ENCODE measurements at regions not wholly inside any gene's neighbourhood (a gene's known extent, or its start where the extent isn't known, plus 50 kb on each side); places are given as distances from the start of the nearest gene placed in this dataset.

DNA sequence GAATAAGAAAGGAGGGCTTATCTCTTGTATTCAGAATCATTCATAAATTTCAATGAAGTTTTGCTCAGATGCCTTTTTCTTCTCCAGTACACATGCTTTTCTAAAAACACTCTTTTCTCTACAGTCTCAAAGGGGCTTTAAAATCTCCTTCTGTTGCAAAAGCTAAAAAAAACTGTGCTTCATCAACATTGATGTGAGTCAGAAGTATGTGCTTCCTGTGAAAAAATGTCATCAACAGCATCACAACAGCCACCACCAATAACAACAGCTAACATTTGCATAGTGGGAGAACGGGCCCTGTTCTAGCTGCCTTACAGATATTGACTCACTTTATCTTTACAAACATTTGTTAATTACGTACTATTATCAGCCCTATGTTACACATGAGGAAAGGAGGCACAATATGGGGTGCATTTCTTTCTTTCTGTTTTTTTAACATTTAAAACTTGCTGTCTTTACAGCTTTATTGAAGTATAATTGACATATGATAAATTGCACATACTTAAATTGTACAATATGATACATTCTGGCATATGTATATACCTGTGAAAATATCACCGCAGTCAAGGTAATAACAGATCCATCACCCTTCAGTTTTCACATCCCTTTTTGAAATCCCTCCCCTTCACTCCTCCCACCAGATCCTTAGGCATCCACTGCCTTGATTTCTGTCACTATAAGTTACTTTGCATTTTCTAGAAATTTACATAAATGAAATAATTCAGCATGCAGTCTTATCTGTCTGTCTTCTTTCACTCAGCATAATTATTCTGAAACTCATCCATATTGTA lies 1605.4 kb upstream of the LRRTM3 start:
- DNase-seq: no peak

DNA sequence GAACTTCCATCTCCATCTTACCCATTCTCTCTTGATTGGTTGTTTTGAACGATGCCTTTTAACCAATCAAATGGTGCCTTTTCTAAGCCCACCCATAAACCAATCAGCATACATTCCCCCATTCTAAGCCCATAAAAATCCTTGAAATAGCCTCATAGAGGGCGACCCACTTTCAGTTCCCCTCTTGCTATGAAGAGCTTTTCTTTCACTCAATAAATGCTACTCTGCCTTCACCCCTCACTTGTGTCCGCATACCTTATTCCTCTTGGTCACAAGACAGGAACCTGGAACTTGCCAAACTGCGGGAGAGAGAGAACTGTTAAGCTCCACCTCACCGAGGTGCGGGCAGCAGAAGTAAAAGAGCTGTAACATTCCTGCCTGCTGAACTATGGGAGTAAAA lies 1602.0 kb upstream of the LRRTM3 start:
- no peaks in the 10 kb centered on the region for H3K9me3 Mint-ChIP-seq (ENCODE audit: low read depth, unreplicated experiment)
- CTCF ChIA-PET: no interaction called here
- intact Hi-C loops (cut with micrococcal nuclease; ENCODE audit: unreplicated experiment): no loop called here
- H3K27me3 Mint-ChIP-seq (ENCODE audit: unreplicated experiment): no peaks in the 10 kb centered on the region
- no peak for DNase-seq
- peaks cover 18% of the 10 kb centered on the region for H3K4me1 Mint-ChIP-seq (ENCODE audit: low read depth, unreplicated experiment)
- TF ChIP-seq, protein P1, sequence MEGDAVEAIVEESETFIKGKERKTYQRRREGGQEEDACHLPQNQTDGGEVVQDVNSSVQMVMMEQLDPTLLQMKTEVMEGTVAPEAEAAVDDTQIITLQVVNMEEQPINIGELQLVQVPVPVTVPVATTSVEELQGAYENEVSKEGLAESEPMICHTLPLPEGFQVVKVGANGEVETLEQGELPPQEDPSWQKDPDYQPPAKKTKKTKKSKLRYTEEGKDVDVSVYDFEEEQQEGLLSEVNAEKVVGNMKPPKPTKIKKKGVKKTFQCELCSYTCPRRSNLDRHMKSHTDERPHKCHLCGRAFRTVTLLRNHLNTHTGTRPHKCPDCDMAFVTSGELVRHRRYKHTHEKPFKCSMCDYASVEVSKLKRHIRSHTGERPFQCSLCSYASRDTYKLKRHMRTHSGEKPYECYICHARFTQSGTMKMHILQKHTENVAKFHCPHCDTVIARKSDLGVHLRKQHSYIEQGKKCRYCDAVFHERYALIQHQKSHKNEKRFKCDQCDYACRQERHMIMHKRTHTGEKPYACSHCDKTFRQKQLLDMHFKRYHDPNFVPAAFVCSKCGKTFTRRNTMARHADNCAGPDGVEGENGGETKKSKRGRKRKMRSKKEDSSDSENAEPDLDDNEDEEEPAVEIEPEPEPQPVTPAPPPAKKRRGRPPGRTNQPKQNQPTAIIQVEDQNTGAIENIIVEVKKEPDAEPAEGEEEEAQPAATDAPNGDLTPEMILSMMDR (IDR thresholded peaks at IDR 0.05; ENCODE audit: unreplicated experiment): no peak
- no peaks in the 10 kb centered on the region for H3K36me3 Mint-ChIP-seq (ENCODE audit: insufficient read depth, unreplicated experiment)
- H3K4me3 Mint-ChIP-seq (ENCODE audit: low read depth, unreplicated experiment): no peak overlapping the region
- H3K27ac Mint-ChIP-seq (ENCODE audit: unreplicated experiment): no peak overlapping the region
- BruUV-seq (replicated peaks): no TSS peak

More for the DNA sequence above, 1605.4 kb upstream of the LRRTM3 start:
- Mint-ChIP-seq H3K4me1 (ENCODE audit: low read depth, unreplicated experiment) (peaks cover 18% of the 10 kb centered on the region), H3K27ac (ENCODE audit: unreplicated experiment) (no peak overlapping the region), H3K9me3 (ENCODE audit: low read depth, unreplicated experiment) (no peaks in the 10 kb centered on the region), H3K27me3 (ENCODE audit: unreplicated experiment) (no peaks in the 10 kb centered on the region), H3K36me3 (ENCODE audit: insufficient read depth, unreplicated experiment) (no peaks in the 10 kb centered on the region), H3K4me3 (ENCODE audit: low read depth, unreplicated experiment) (no peak overlapping the region)
- intact Hi-C loops (cut with micrococcal nuclease; ENCODE audit: unreplicated experiment): no loop called here
- CTCF ChIA-PET: interaction anchor here (0.6 kb wide), 1 partner anchor 30 kb away, joined by 4 read pairs; no protein-coding TSS in a partner anchor
- BruUV-seq (replicated peaks): no TSS peak
- TF ChIP-seq, protein P1 (IDR thresholded peaks at IDR 0.05; ENCODE audit: unreplicated experiment): no peak

DNA sequence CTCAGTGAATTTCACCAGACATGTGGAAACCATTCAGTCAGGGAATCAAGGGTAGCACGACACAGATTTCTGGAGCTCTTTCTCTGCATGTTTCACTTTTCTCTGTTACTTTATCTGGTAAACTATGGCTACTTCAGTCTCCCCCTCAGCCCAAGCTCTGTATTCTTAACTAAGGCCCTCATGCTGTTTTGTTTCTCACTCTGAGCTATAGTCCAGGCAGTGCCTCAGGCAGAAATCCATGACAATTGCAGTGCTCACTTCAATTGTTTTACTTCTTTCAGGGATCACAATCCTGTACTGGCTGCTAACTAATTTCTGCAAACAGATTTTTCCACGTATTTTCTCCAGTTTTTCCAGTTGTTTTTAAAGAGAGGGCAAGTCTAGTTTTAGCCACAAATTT lies 1599.9 kb upstream of the LRRTM3 start:
- Mint-ChIP-seq H3K27ac (ENCODE audit: unreplicated experiment) (no peak overlapping the region), H3K36me3 (ENCODE audit: insufficient read depth, unreplicated experiment) (no peaks in the 10 kb centered on the region), H3K4me1 (ENCODE audit: low read depth, unreplicated experiment) (no peaks in the 10 kb centered on the region), H3K27me3 (ENCODE audit: unreplicated experiment) (no peaks in the 10 kb centered on the region), H3K4me3 (ENCODE audit: low read depth, unreplicated experiment) (no peak overlapping the region), H3K9me3 (ENCODE audit: low read depth, unreplicated experiment) (no peaks in the 10 kb centered on the region)
- no TSS peak for BruUV-seq (replicated peaks)
- intact Hi-C loops (cut with micrococcal nuclease; ENCODE audit: unreplicated experiment): no loop called here
- no peak for DNase-seq
- CTCF ChIA-PET: no interaction called here
- TF ChIP-seq, protein P1 (IDR thresholded peaks at IDR 0.05; ENCODE audit: unreplicated experiment): no peak

DNA sequence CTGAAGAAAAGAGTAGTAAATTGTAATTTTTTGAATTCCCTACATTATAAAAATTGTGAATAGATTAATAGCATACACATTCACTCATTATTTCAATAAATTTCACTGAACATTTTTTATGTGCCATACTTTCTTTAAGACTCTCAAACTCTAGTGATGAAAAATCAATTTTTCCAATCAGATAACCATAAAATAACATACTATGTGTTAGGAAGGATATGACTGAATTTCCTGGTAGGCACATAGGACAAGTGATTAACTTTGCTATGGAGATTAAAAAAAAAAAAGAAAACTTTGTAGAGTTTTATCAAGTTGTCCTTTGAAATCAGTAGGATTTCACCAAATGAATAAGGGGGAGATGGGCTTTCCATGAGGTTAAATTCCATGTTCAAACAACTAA lies 1597.3 kb upstream of the LRRTM3 start:
- intact Hi-C loops (cut with micrococcal nuclease; ENCODE audit: unreplicated experiment): no loop called here
- CTCF ChIA-PET: no interaction called here
- TF ChIP-seq, protein P1 (IDR thresholded peaks at IDR 0.05; ENCODE audit: unreplicated experiment): no peak
- Mint-ChIP-seq H3K4me1 (ENCODE audit: low read depth, unreplicated experiment) (no peaks in the 10 kb centered on the region), H3K36me3 (ENCODE audit: insufficient read depth, unreplicated experiment) (no peaks in the 10 kb centered on the region), H3K9me3 (ENCODE audit: low read depth, unreplicated experiment) (no peaks in the 10 kb centered on the region), H3K27ac (ENCODE audit: unreplicated experiment) (no peak overlapping the region), H3K4me3 (ENCODE audit: low read depth, unreplicated experiment) (no peak overlapping the region), H3K27me3 (ENCODE audit: unreplicated experiment) (no peaks in the 10 kb centered on the region)
- BruUV-seq (replicated peaks): no TSS peak
- DNase-seq: no peak
